ENCODE measurements at regions not wholly inside any gene's neighbourhood (a gene's known extent, or its start where the extent isn't known, plus 50 kb on each side); places are given as distances from the start of the nearest gene placed in this dataset.

GRCh38 chr13:100860866-100861265 lies 186.3 kb upstream of the TMTC4 start:
- no peak for DNase-seq (ENCODE audit: low read depth)

GRCh38 chr13:100859861-100860260 lies 185.3 kb upstream of the TMTC4 start:
- DNase-seq (ENCODE audit: low read depth): no peak

GRCh38 chr13:100855151-100855550 lies 180.6 kb upstream of the TMTC4 start:
- DNase-seq (ENCODE audit: low read depth): no peak

GRCh38 chr13:100854006-100854405 lies 179.4 kb upstream of the TMTC4 start:
- no peak for DNase-seq (ENCODE audit: low read depth)

GRCh38 chr13:100853434-100853833 lies 178.8 kb upstream of the TMTC4 start:
- no peak for DNase-seq (ENCODE audit: low read depth)

- no peak for DNase-seq (ENCODE audit: low read depth)
These were observed 177.6 kb upstream of the TMTC4 start for GRCh38 chr13:100852146-100852545.

- no peak for DNase-seq (ENCODE audit: low read depth)
These were observed 173.7 kb upstream of the TMTC4 start for GRCh38 chr13:100848304-100848703.

GRCh38 chr13:100845128-100845757 lies 170.6 kb upstream of the TMTC4 start:
- DNase-seq (ENCODE audit: low read depth): no peak

- no peak for DNase-seq (ENCODE audit: low read depth)
These were observed 167.5 kb upstream of the TMTC4 start for GRCh38 chr13:100842136-100842535.

GRCh38 chr13:100838387-100838786 lies 163.8 kb upstream of the TMTC4 start:
- no peak for DNase-seq (ENCODE audit: low read depth)

- no peak for DNase-seq (ENCODE audit: low read depth)
These were observed 163.0 kb upstream of the TMTC4 start for GRCh38 chr13:100837631-100838030.

GRCh38 chr13:100836711-100837110 lies 162.1 kb upstream of the TMTC4 start:
- DNase-seq (ENCODE audit: low read depth): peak; percentile 33

GRCh38 chr13:100835695-100836094 lies 161.1 kb upstream of the TMTC4 start:
- no peak for DNase-seq (ENCODE audit: low read depth)

- DNase-seq (ENCODE audit: low read depth): no peak
These were observed 158.8 kb upstream of the TMTC4 start for GRCh38 chr13:100833427-100833826.

GRCh38 chr13:100828226-100828625 lies 153.6 kb upstream of the TMTC4 start:
- DNase-seq (ENCODE audit: low read depth): no peak

- DNase-seq (ENCODE audit: low read depth): peak; percentile 3
These were observed 153.0 kb upstream of the TMTC4 start for GRCh38 chr13:100827489-100828176.

- DNase-seq (ENCODE audit: low read depth): no peak
These were observed 151.8 kb upstream of the TMTC4 start for GRCh38 chr13:100826441-100826840.

GRCh38 chr13:100825557-100825956 lies 151.0 kb upstream of the TMTC4 start:
- peak; percentile 14 for DNase-seq (ENCODE audit: low read depth)

- no peak for DNase-seq (ENCODE audit: low read depth)
These were observed 149.8 kb upstream of the TMTC4 start for GRCh38 chr13:100824366-100824765.

- DNase-seq (ENCODE audit: low read depth): no peak
These were observed 148.9 kb upstream of the TMTC4 start for GRCh38 chr13:100823448-100823847.

- no peak for DNase-seq (ENCODE audit: low read depth)
These were observed 148.4 kb upstream of the TMTC4 start for GRCh38 chr13:100822871-100823443.

GRCh38 chr13:100818711-100819110 lies 144.1 kb upstream of the TMTC4 start:
- DNase-seq (ENCODE audit: low read depth): no peak

GRCh38 chr13:100817928-100818327 lies 143.3 kb upstream of the TMTC4 start:
- DNase-seq (ENCODE audit: low read depth): no peak
